SK-N-MC (cell line): ENCODE measurements at regions not wholly inside any gene's neighbourhood (a gene's known extent, or its start where the extent isn't known, plus 50 kb on each side); places are given as distances from the start of the nearest gene placed in this dataset.

Source experiments
- EZH2 ChIP-seq: fragments of 200-600 bp; sonication (generic); IDR thresholded peaks from one replicate; pipeline ENCODE4 v1.6.1; 2017; ENCODE audit warnings: antibody characterized with exemption
- FOXP2 ChIP-seq: optimal IDR thresholded peaks from 2 replicates; pipeline ENCODE3; 2011; ENCODE audit warnings: mild to moderate bottlenecking, moderate library complexity; ENCODE audit not compliant: insufficient read depth; ENCODE audit errors: extremely low read length, control extremely low read depth
- POLR2AphosphoS5 ChIP-seq: IDR thresholded peaks from 2 replicates; pipeline ENCODE4 v1.6.1; 2012; ENCODE audit warnings: mild to moderate bottlenecking, low read depth, low read length, borderline replicate concordance

GRCh38 chr5:68032216-68032762 is 183.3 kb upstream of the PIK3R1 start:
- TF ChIP-seq EZH2 (no peak), POLR2AphosphoS5 (no peak), FOXP2 (no peak)
